H1 (cell line): ENCODE measurements at regions not wholly inside any gene's neighbourhood (a gene's known extent, or its start where the extent isn't known, plus 50 kb on each side); places are given as distances from the start of the nearest gene placed in this dataset.

Experiments
- CTCF ChIA-PET: fragments of 300-600 bp; sonication (Branson Sonifier 250); formaldehyde crosslinking; loops from one replicate; lab custom pipeline; 2021; ENCODE audit not compliant: partially characterized antibody; lab: Charles Lee
- POLR2A ChIA-PET: fragments of 300-600 bp; sonication (Branson Sonifier 250); formaldehyde crosslinking; loops from one replicate; lab custom pipeline; 2021; ENCODE audit warnings: inconsistent platforms; ENCODE audit not compliant: partially characterized antibody; lab: Charles Lee
- DNase-seq, 2 experiments: peaks; one replicate each; pipeline versions ENCODE4 v3.0.0 to v3.0.0-alpha.2; 2010 to 2022; ENCODE audit warnings: low spot score in 2 of 2, low read depth in 1 of 2, mixed read lengths in 1 of 2
- FAIRE-seq: peaks from 2 replicates; lab custom pipeline; 2011; peaks lifted over from hg19 to GRCh38; lab: Jason Lieb, UNC
- H2AFZ ChIP-seq: 2 replicates; pipeline ENCODE4 v1.8.1; 2012; ENCODE audit warnings: low read length, inconsistent platforms
- H2AK5ac ChIP-seq: 2 replicates; pipeline ENCODE4 v1.6.1; 2013; ENCODE audit warnings: low read depth, low read length
- H2BK120ac ChIP-seq: replicated peaks from 2 replicates; pipeline ENCODE3; 2013; ENCODE audit warnings: low read depth, low read length, inconsistent platforms
- H2BK12ac ChIP-seq: 2 replicates; pipeline ENCODE4 v1.6.1; 2013; ENCODE audit warnings: low read depth, low read length
- H2BK15ac ChIP-seq: 2 replicates; pipeline ENCODE4 v1.6.1; 2013; ENCODE audit warnings: low read length
- H2BK20ac ChIP-seq: 2 replicates; pipeline ENCODE4 v1.6.1; 2013; ENCODE audit warnings: low read length
- H2BK5ac ChIP-seq: 2 replicates; pipeline ENCODE4 v1.6.1; 2013; ENCODE audit warnings: low read depth, low read length
- H3K14ac ChIP-seq: 2 replicates; pipeline ENCODE4 v1.6.1; 2013; ENCODE audit warnings: inconsistent platforms; ENCODE audit not compliant: insufficient read length
- H3K18ac ChIP-seq: 2 replicates; pipeline ENCODE4 v1.6.1; 2013; ENCODE audit warnings: low read length; ENCODE audit errors: extremely low read depth
- H3K23ac ChIP-seq: 2 replicates; pipeline ENCODE4 v1.6.1; 2013; ENCODE audit warnings: inconsistent platforms; ENCODE audit not compliant: insufficient read length
- H3K23me2 ChIP-seq: 2 replicates; pipeline ENCODE4 v1.6.1; 2013; ENCODE audit warnings: low read depth, low read length
- H3K27ac ChIP-seq: 2 replicates; pipeline ENCODE4 v1.6.1; 2011; ENCODE audit warnings: low read depth, low read length, inconsistent platforms
- H3K27me3 ChIP-seq, 4 experiments: replicated peaks in 1 of 4; 1 replicate in 1 of 4; 2 replicates in 3 of 4; pipeline versions ENCODE4 v1.6.1 to v1.8.1; 2011 to 2013; ENCODE audit warnings: low read length in 3 of 4, mild to moderate bottlenecking in 3 of 4, inconsistent platforms in 2 of 4, mixed read lengths in 2 of 4, moderate library complexity in 1 of 4; ENCODE audit not compliant: control insufficient read depth in 3 of 4, insufficient read depth in 3 of 4; ENCODE audit errors: extremely low read depth in 1 of 4
- H3K36me3 ChIP-seq, 4 experiments: 2 replicates each; pipeline versions ENCODE4 v1.6.1 to v1.8.1; 2011 to 2013; ENCODE audit warnings: mild to moderate bottlenecking in 4 of 4, low read length in 3 of 4, moderate library complexity in 2 of 4, control low read depth in 1 of 4, inconsistent platforms in 1 of 4; ENCODE audit not compliant: insufficient read depth in 4 of 4, control insufficient read depth in 2 of 4
- H3K4ac ChIP-seq: replicated peaks from 2 replicates; pipeline ENCODE3; 2013; ENCODE audit warnings: low read length, low read depth, mixed read lengths, inconsistent platforms; ENCODE audit not compliant: insufficient read length
- H3K4me1 ChIP-seq, 4 experiments: replicated peaks in 1 of 4; 1 replicate in 1 of 4; 2 replicates in 3 of 4; pipeline versions ENCODE4 v1.6.1 to v1.8.1; 2011 to 2013; ENCODE audit warnings: low read length in 3 of 4, inconsistent platforms in 2 of 4, mixed read lengths in 1 of 4; ENCODE audit not compliant: insufficient read depth in 4 of 4, control insufficient read depth in 3 of 4
- H3K4me2 ChIP-seq, 2 experiments: 2 replicates each; pipeline versions ENCODE4 v1.6.1 to v1.8.1; 2011 to 2013; ENCODE audit warnings: low read depth in 2 of 2, low read length in 2 of 2, control low read depth in 1 of 2, inconsistent platforms in 1 of 2, mild to moderate bottlenecking in 1 of 2; ENCODE audit not compliant: insufficient read depth in 1 of 2
- H3K4me3 ChIP-seq, 4 experiments: fragments of 200-600, 300-600 bp in 1 of 4; sonication (generic), shearing (Covaris generic), sonication (Bioruptor Twin) in 1 of 4; 2 replicates each; pipeline versions ENCODE4 v1.5.1 to v1.8.1; 2011 to 2016; ENCODE audit warnings: low read length in 4 of 4, low read depth in 3 of 4, control low read depth in 2 of 4, inconsistent platforms in 2 of 4, mild to moderate bottlenecking in 2 of 4, mixed read lengths in 1 of 4, moderate library complexity in 1 of 4; ENCODE audit not compliant: insufficient read depth in 2 of 4; ENCODE audit errors: extremely low read depth in 1 of 4
- H3K56ac ChIP-seq: replicated peaks from 2 replicates; pipeline ENCODE3; 2013; ENCODE audit warnings: low read depth, mild to moderate bottlenecking, mixed read lengths, low read length, inconsistent platforms; ENCODE audit not compliant: insufficient read length
- H3K79me1 ChIP-seq: 2 replicates; pipeline ENCODE4 v1.6.1; 2013; ENCODE audit warnings: low read depth, low read length, control low read depth
- H3K79me2 ChIP-seq, 2 experiments: 2 replicates each; pipeline versions ENCODE4 v1.6.1 to v1.8.1; 2012 to 2013; ENCODE audit warnings: low read length in 2 of 2, mild to moderate bottlenecking in 2 of 2, inconsistent platforms in 1 of 2; ENCODE audit not compliant: insufficient read depth in 2 of 2, control insufficient read depth in 1 of 2
- H3K9ac ChIP-seq, 4 experiments: replicated peaks in 1 of 4; 1 replicate in 1 of 4; 2 replicates in 3 of 4; pipeline versions ENCODE4 v1.6.1 to v1.8.1; 2011 to 2013; ENCODE audit warnings: low read depth in 3 of 4, low read length in 3 of 4, control low read depth in 2 of 4, mild to moderate bottlenecking in 2 of 4, moderate library complexity in 2 of 4, inconsistent platforms in 1 of 4; ENCODE audit errors: extremely low read depth in 1 of 4
- H3K9me3 ChIP-seq, 2 experiments: 2 replicates each; pipeline versions ENCODE4 v1.6.1 to v1.8.1; 2012 to 2013; ENCODE audit warnings: mild to moderate bottlenecking in 2 of 2, moderate library complexity in 2 of 2, control low read depth in 1 of 2, inconsistent platforms in 1 of 2, low read depth in 1 of 2, low read length in 1 of 2, mixed read lengths in 1 of 2; ENCODE audit not compliant: insufficient read depth in 2 of 2
- H4K20me1 ChIP-seq, 2 experiments: replicated peaks in 1 of 2; 2 replicates each; pipeline versions ENCODE3 to v1.8.1; 2011 to 2013; ENCODE audit warnings: inconsistent platforms in 2 of 2, low read length in 2 of 2, mild to moderate bottlenecking in 1 of 2; ENCODE audit not compliant: insufficient read depth in 2 of 2, control insufficient read depth in 1 of 2
- H4K5ac ChIP-seq: 2 replicates; pipeline ENCODE4 v1.6.1; 2013; ENCODE audit warnings: low read length, low read depth, mixed read lengths, inconsistent platforms; ENCODE audit not compliant: insufficient read length
- H4K8ac ChIP-seq: 2 replicates; pipeline ENCODE4 v1.8.0; 2013; ENCODE audit warnings: mild to moderate bottlenecking, moderate library complexity, low read length, inconsistent platforms; ENCODE audit not compliant: insufficient read depth; ENCODE audit errors: extremely low read depth
- H4K91ac ChIP-seq: replicated peaks from 2 replicates; pipeline ENCODE3; 2013; ENCODE audit warnings: low read length, mixed read lengths, inconsistent platforms; ENCODE audit not compliant: insufficient read length
- ASH2L ChIP-seq: fragments of 200-600, 300-600 bp; sonication (generic); IDR thresholded peaks from one replicate; pipeline ENCODE4 v1.7.1; 2017; ENCODE audit warnings: low read length
- CBX5 ChIP-seq: fragments of 300-800, 300-1000 bp; sonication (generic); IDR thresholded peaks from 2 replicates; pipeline ENCODE4 v1.7.1; 2016; ENCODE audit warnings: antibody characterized with exemption, low read length, low read depth
- E2F6 ChIP-seq: IDR thresholded peaks from 2 replicates; pipeline ENCODE4 v1.6.1; 2012; ENCODE audit warnings: inconsistent platforms
- EGR1 ChIP-seq: IDR thresholded peaks from 2 replicates; pipeline ENCODE4 v1.6.1; 2011; ENCODE audit warnings: low read depth, low read length, borderline replicate concordance
- GABPA ChIP-seq: IDR thresholded peaks from 2 replicates; pipeline ENCODE4 v1.6.1; 2011; ENCODE audit warnings: mild to moderate bottlenecking, low read length, moderate library complexity, borderline replicate concordance; ENCODE audit not compliant: insufficient read depth
- HDAC2 ChIP-seq, 2 experiments: fragments of 300-600 bp in 1 of 2; sonication (generic) in 1 of 2; IDR thresholded peaks; 2 replicates each; pipeline ENCODE4 v1.6.1; 2011 to 2012; ENCODE audit warnings: low read depth in 2 of 2, low read length in 2 of 2, mild to moderate bottlenecking in 2 of 2, moderate library complexity in 2 of 2, borderline replicate concordance in 1 of 2, inconsistent platforms in 1 of 2
- KDM5A ChIP-seq: fragments of 200-600 bp; IDR thresholded peaks from 2 replicates; pipeline ENCODE4 v1.7.1; 2012; ENCODE audit warnings: mild to moderate bottlenecking, low read length, inconsistent platforms, mixed read lengths
- PHF8 ChIP-seq: fragments of 200-600 bp; sonication (generic); conservative IDR thresholded peaks from 2 replicates; pipeline ENCODE4 v1.7.1; 2012; ENCODE audit warnings: low read depth, mild to moderate bottlenecking, inconsistent platforms, low read length, moderate library complexity
- SIRT6 ChIP-seq: IDR thresholded peaks from one replicate; pipeline ENCODE4 v1.7.1; 2012; ENCODE audit warnings: low read length, inconsistent platforms
- SUZ12 ChIP-seq: fragments of 200-600 bp; sonication (generic); IDR thresholded peaks from 2 replicates; pipeline ENCODE4 v1.6.1; 2012; ENCODE audit warnings: mild to moderate bottlenecking, inconsistent platforms, low read length, moderate library complexity, mixed read lengths
- WGBS, 2 experiments: shearing (Covaris generic) in 1 of 2; methylation state at CpG; one replicate each; pipeline versions ENCODE4 v1.1.6 to v1.1.7; 2013 to 2015; ENCODE audit warnings: low lambda C conversion rate in 2 of 2, mixed read lengths in 2 of 2, inconsistent platforms in 1 of 2, low coverage in 1 of 2, missing lambda C conversion rate in 1 of 2; ENCODE audit not compliant: insufficient replicate concordance in 2 of 2, insufficient coverage in 1 of 2, insufficient read length in 1 of 2; ENCODE audit errors: extremely low coverage in 1 of 2, missing lambda C conversion rate in 1 of 2; 5-methylcytosine and 5-hydroxymethylcytosine counted together

- POLR2A ChIA-PET, result no interaction called here
- FAIRE-seq, result no peak
- no peaks in the 10 kb centered on the region for H4K20me1 ChIP-seq
- H2BK12ac ChIP-seq, result no peak overlapping the region
- no peak overlapping the region for H2AFZ ChIP-seq
- no peak overlapping the region for H2AK5ac ChIP-seq
- no peaks in the 10 kb centered on the region for H3K79me1 ChIP-seq
- no peak overlapping the region for H2BK5ac ChIP-seq
- CTCF ChIA-PET, result interaction anchor here (1.2 kb wide), 1 partner anchor 18 kb away, joined by 3 read pairs; no protein-coding TSS in a partner anchor
- no peak overlapping the region for H3K14ac ChIP-seq
- H3K23me2 ChIP-seq, result no peaks in the 10 kb centered on the region
- no peaks in the 10 kb centered on the region for H3K27me3 ChIP-seq
- H3K4me3 ChIP-seq, result no peak overlapping the region
- no peak overlapping the region for H2BK20ac ChIP-seq
- no peak overlapping the region for H4K91ac ChIP-seq
- no peak overlapping the region for H3K4ac ChIP-seq
- no peak overlapping the region for H3K23ac ChIP-seq
- H3K56ac ChIP-seq, result no peak overlapping the region
- TF ChIP-seq GABPA (no peak), ASH2L (no peak), HDAC2 (IDR thresholded peaks at IDR 0.05; ENCODE audit: borderline replicate concordance in 1 of 2, low read depth in 2 of 2, low read length in 2 of 2) (no peak), E2F6 (no peak), KDM5A (no peak), CBX5 (no peak), PHF8 (no peak), SIRT6 (no peak), SUZ12 (no peak), EGR1 (no peak)
- TF ChIP-seq, all 59 proteins: peak for 0
- no peaks in the 10 kb centered on the region for H3K9me3 ChIP-seq
- no peak overlapping the region for H3K9ac ChIP-seq
- no peak overlapping the region for H4K5ac ChIP-seq
- H2BK15ac ChIP-seq, result no peak overlapping the region
- H3K18ac ChIP-seq, result no peak overlapping the region
- peaks cover 0 to 2% (median 0%) of the 10 kb centered on the region in 4 experiments; a peak in 1 of 7 replicates for H3K4me1 ChIP-seq
- no peak for DNase-seq
- no peaks in the 10 kb centered on the region for H3K36me3 ChIP-seq
- H3K79me2 ChIP-seq, result no peaks in the 10 kb centered on the region
- no peak overlapping the region for H4K8ac ChIP-seq
- no peak overlapping the region for H3K4me2 ChIP-seq
- H2BK120ac ChIP-seq, result no peak overlapping the region
- 90% methylated on average over 3 of the region's 3 CpGs; no CpG with 5 or more reads in 1 of the 2 experiments for WGBS, 2 experiments
- no peak overlapping the region for H3K27ac ChIP-seq
Observed at GRCh38 chr10:84854439-84854838, 526.0 kb downstream of the CCSER2 start.
